ENCODE measurements at regions not wholly inside any gene's neighbourhood (a gene's known extent, or its start where the extent isn't known, plus 50 kb on each side); places are given as distances from the start of the nearest gene placed in this dataset.

DNA sequence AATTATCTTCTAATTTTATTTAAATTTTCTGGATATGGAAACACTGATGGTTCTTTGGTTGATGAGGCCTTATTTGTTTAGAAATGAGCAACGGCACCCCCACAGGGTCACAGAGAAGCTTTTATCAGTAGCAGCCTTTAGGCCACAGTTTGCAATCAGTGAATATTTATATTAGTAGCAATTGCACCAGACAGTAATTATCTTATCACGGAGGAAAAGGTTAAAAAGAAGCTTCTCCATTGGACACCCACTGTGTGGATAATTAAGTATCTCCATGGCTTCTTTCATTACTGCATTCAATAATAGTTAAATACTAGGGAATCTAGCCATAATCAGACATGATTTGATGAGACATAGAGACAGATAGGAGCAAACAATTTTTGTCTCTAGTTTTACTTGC, 2099.2 kb upstream of the PCDH20 start:
- no peaks in the 10 kb centered on the region for H3K27me3 ChIP-seq (ENCODE audit: control insufficient read depth, insufficient read depth)
- ATAC-seq (no peak), DNase-seq (no peak)
- 44% methylated on average over 2 of the region's 2 CpGs for WGBS
- no peaks in the 10 kb centered on the region for H3K9me3 ChIP-seq (ENCODE audit: control insufficient read depth, low read length)
- H3K27ac ChIP-seq (ENCODE audit: low read length): no peak overlapping the region
- intact Hi-C loops (cut with DNase I): no loop called here
- no peaks in the 10 kb centered on the region for H3K4me1 ChIP-seq (ENCODE audit: control insufficient read depth, insufficient read depth, low read length)
- no peak overlapping the region for H3K4me3 ChIP-seq (ENCODE audit: low read length)

DNA sequence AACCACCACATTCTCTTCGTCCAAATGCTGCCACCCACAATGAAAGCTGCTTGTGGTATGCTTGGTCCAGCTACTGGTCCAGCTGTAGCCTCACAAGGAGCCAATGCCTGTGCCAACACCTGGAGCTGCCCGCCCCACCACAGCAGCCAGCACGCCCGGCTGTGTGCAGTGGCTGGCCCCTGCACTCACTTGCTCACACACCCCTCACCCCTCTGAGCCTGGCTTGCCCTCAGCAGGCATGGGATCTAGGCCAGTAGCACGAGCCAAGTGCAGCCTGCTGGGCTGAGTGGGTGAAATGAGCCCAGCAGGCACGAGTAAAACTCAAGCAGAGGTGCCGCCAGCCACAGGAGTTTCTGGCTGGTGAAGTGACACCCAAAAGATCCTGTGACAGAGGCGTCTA, 2096.4 kb upstream of the PCDH20 start:
- Histone ChIP-seq H3K4me1 (ENCODE audit: control insufficient read depth, insufficient read depth, low read length) (no peaks in the 10 kb centered on the region), H3K9me3 (ENCODE audit: control insufficient read depth, low read length) (no peaks in the 10 kb centered on the region), H3K27ac (ENCODE audit: low read length) (no peak overlapping the region), H3K4me3 (ENCODE audit: low read length) (no peak overlapping the region), H3K27me3 (ENCODE audit: control insufficient read depth, insufficient read depth) (no peaks in the 10 kb centered on the region)
- 79% methylated on average over 8 of the region's 8 CpGs for WGBS
- DNase-seq: no peak
- no peak for ATAC-seq
- intact Hi-C loops (cut with DNase I): no loop called here

DNA sequence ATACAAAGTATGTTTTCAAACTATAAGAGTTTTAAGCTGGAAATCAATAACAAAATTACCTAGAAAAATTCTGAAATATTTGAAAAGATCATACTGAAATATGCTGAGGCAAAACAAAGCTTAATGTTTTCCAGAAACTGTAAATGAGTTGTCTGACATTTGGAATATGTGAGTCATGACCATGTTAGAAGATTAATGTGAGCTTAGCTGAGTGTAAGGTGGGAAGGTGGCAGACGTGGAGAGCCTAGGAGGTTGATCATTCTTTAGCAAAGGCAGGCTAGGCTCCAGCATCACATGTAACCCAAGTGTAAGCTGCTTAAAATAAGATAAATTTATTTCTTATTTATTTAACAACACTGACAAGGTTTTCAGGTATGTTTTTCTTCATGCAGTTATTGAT, 2086.1 kb upstream of the PCDH20 start:
- H3K27me3 ChIP-seq (ENCODE audit: control insufficient read depth, insufficient read depth): no peaks in the 10 kb centered on the region
- WGBS: 19% methylated on average over 1 of the region's 1 CpG
- no peak overlapping the region for H3K4me3 ChIP-seq (ENCODE audit: low read length)
- intact Hi-C loops (cut with DNase I): no loop called here
- H3K27ac ChIP-seq (ENCODE audit: low read length): no peak overlapping the region
- no peaks in the 10 kb centered on the region for H3K4me1 ChIP-seq (ENCODE audit: control insufficient read depth, insufficient read depth, low read length)
- no peaks in the 10 kb centered on the region for H3K9me3 ChIP-seq (ENCODE audit: control insufficient read depth, low read length)
- no peak for ATAC-seq
- DNase-seq: no peak

DNA sequence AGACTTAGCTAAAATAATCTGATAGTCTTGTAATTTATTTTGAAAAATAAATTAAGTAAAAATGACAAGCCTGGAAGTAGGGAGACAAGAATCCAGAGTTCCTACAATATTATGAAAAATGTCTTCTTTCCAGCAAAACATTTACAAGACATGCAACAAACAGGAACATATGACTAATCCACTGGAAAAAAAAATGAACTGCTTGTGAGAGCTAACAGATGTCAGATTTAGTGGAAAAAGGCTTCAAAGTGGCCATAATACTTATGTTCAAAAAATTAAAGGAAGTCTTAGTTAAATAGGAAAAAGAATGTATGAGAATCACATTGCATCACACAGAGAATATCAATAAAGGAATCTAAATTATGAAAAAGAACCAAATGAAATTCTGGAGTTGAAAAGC, 2082.0 kb upstream of the PCDH20 start:
- Histone ChIP-seq H3K9me3 (ENCODE audit: control insufficient read depth, low read length) (no peaks in the 10 kb centered on the region), H3K4me3 (ENCODE audit: low read length) (no peak overlapping the region), H3K27ac (ENCODE audit: low read length) (no peak overlapping the region), H3K4me1 (ENCODE audit: control insufficient read depth, insufficient read depth, low read length) (no peaks in the 10 kb centered on the region), H3K27me3 (ENCODE audit: control insufficient read depth, insufficient read depth) (no peaks in the 10 kb centered on the region)
- no peak for ATAC-seq
- no peak for DNase-seq
- intact Hi-C loops (cut with DNase I): no loop called here

DNA sequence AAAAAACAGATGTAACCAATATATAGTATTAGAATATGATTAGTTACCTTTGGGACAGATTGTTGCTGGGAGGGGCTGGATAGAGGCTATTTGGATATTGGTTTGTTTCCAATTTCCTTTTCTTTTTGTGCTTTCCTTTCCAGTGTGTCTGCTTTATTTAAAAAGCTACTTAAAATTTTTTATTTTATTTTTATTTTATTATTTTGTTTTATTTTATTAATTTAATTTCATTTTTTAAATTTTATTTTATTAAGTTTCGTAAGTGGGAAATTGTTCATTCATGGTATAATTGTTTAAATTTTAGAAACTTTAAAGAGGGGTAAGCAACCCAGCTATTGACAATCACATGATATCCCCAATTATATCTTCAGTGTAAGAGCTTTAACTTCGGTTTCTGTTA, 2077.0 kb upstream of the PCDH20 start:
- no peak for DNase-seq
- 75% methylated on average over 2 of the region's 2 CpGs for WGBS

DNA sequence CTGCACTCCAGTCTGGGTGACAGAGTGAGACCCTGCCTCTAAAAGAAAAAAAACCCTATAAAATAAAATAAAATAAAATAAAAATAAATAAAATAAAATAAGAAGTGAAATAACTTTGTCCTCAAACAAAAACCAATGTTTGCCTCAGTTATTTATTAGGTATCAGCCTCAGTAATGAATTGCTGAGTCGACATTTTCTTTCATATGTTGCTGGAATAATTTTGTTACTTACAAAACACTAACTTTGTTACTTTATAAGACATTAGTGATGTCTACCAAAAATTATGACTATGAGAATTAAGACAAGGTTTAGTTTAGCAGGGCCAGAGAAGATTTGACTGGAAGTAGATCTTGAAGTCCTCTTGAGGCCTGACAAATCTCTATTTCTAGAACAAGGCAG, 2074.5 kb upstream of the PCDH20 start:
- no peak for ATAC-seq
- no peak overlapping the region for H3K4me3 ChIP-seq (ENCODE audit: low read length)
- H3K27me3 ChIP-seq (ENCODE audit: control insufficient read depth, insufficient read depth): no peaks in the 10 kb centered on the region
- H3K9me3 ChIP-seq (ENCODE audit: control insufficient read depth, low read length): no peaks in the 10 kb centered on the region
- intact Hi-C loops (cut with DNase I): no loop called here
- no peaks in the 10 kb centered on the region for H3K4me1 ChIP-seq (ENCODE audit: control insufficient read depth, insufficient read depth, low read length)
- no peak for DNase-seq
- WGBS: 85% methylated on average over 1 of the region's 1 CpG
- no peak overlapping the region for H3K27ac ChIP-seq (ENCODE audit: low read length)

More for the DNA sequence above, 2077.0 kb upstream of the PCDH20 start:
- no peaks in the 10 kb centered on the region for H3K4me1 ChIP-seq (ENCODE audit: control insufficient read depth, insufficient read depth, low read length)
- intact Hi-C loops (cut with DNase I): no loop called here
- no peaks in the 10 kb centered on the region for H3K27me3 ChIP-seq (ENCODE audit: control insufficient read depth, insufficient read depth)
- no peak overlapping the region for H3K4me3 ChIP-seq (ENCODE audit: low read length)
- H3K27ac ChIP-seq (ENCODE audit: low read length): no peak overlapping the region
- no peaks in the 10 kb centered on the region for H3K9me3 ChIP-seq (ENCODE audit: control insufficient read depth, low read length)
- no peak for ATAC-seq

DNA sequence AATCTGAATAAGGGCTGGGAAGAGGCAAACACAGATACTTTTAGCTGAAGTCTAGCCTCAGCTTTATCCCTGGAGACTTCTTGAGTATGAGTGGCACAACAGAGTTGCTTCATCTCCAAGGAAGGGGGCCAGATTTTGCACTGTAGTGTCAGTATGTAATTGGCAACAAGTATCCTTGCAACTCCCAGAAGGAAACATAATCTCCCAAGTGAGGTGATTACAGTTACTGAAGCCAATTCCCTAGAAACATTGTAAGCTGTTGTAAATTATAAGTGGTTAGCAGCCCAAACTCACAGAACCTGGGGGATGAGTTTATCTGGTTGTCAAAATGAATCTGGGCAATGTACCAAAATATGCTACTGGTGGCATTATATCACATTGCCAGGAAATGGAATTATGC, 2065.7 kb upstream of the PCDH20 start:
- Histone ChIP-seq H3K4me3 (ENCODE audit: low read length) (no peak overlapping the region), H3K27ac (ENCODE audit: low read length) (no peak overlapping the region), H3K27me3 (ENCODE audit: control insufficient read depth, insufficient read depth) (no peaks in the 10 kb centered on the region), H3K9me3 (ENCODE audit: control insufficient read depth, low read length) (no peaks in the 10 kb centered on the region), H3K4me1 (ENCODE audit: control insufficient read depth, insufficient read depth, low read length) (no peaks in the 10 kb centered on the region)
- intact Hi-C loops (cut with DNase I): no loop called here
- ATAC-seq (no peak), DNase-seq (no peak)

DNA sequence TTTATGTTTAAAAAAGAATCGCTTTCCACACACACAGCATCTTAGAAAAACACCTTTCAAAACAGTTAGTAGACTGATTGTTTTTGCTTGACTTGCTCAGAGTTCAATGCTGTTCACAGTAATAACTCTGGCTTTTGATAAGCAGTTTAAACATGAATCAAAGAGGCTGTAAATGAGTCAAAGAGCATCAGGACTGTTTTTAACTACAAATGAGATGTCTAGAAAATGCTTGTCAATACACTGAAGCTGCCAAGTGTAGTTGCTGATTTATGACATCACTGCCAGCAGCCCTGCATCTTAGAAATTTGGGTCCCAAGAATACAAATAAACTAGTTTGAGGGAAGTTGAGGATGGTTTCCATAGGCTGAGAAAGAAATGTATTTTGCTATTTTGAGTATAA, 2057.1 kb upstream of the PCDH20 start:
- ATAC-seq: no peak
- WGBS: 41% methylated on average over 1 of the region's 1 CpG
- Histone ChIP-seq H3K4me3 (ENCODE audit: low read length) (no peak overlapping the region), H3K27me3 (ENCODE audit: control insufficient read depth, insufficient read depth) (no peaks in the 10 kb centered on the region), H3K9me3 (ENCODE audit: control insufficient read depth, low read length) (no peaks in the 10 kb centered on the region), H3K4me1 (ENCODE audit: control insufficient read depth, insufficient read depth, low read length) (no peaks in the 10 kb centered on the region), H3K27ac (ENCODE audit: low read length) (no peak overlapping the region)
- DNase-seq: no peak
- intact Hi-C loops (cut with DNase I): no loop called here

DNA sequence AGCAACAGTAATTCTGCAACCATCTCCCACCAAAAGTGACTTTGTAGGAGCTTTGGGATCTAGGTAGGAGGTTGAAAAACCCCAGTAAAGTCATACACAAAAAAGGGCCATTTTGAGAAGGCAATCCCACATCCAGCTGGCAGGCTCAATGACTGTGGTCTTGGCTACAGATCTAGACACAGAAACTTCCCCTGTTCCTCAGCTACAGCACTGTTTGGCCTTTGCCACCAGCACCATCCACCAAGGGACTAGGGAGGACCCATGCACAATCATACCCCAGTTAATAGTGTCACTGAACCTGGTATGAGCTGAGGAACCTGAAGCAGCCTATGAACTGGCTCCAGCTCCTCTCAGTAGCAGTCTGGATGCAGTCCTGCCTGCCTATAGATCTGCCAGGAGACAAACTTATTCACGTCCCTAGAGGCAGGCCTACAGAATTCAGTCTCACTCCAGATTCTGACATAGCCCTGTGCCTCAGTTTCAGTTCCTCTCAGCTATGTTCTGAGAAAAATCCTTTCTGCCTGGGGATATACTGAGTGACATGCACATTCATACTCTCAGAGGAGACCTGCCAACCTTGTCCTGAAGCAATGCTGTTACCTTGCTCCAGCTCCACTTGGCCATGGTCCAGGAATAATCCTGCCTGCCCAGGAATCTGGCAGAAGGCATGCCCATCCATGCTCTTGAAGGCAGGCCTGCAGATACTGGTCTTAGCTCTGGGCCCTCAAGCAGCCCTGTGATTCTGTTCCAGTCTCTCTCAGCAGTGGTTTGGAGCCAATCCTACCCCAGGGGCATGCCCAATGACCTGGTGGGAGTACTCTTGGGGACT, 2048.3 kb upstream of the PCDH20 start:
- WGBS: 62% methylated on average over 1 of the region's 1 CpG
- ATAC-seq: no peak
- no peak overlapping the region for H3K4me3 ChIP-seq (ENCODE audit: low read length)

DNA sequence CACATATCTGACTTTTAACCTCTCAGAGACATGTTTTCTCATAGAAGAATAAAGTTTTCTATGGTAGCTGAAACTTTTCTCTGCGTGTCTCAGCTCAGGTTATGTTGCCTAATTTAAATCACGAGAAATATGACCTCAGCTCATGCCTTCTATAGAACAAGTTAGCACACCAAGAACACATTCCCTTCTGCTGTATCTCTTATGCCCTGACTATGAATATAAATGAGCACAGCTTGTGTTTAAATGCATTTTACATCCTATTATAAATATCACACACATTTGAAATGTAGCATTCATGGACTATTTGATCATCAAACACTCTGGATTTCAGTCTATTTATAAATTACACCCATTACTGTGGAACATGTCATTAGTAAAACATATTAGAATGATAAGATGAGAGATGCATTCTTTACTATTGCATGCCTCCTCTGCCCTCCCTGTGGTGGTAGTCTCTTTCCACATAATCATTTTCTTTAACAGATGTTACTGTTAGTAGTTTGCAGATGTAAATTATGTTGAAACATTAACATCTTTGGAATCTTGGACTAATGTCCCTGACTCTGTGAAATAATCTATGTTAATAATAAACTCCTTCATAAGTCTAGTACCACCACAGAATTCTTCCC, 2044.9 kb upstream of the PCDH20 start:
- ATAC-seq: no peak
- H3K27ac ChIP-seq (ENCODE audit: low read length): no peak overlapping the region
- WGBS: 51% methylated on average over 2 of the region's 2 CpGs
- no peak for DNase-seq
- H3K9me3 ChIP-seq (ENCODE audit: control insufficient read depth, low read length): no peaks in the 10 kb centered on the region
- intact Hi-C loops (cut with DNase I): no loop called here
- no peak overlapping the region for H3K4me3 ChIP-seq (ENCODE audit: low read length)
- H3K4me1 ChIP-seq (ENCODE audit: control insufficient read depth, insufficient read depth, low read length): no peaks in the 10 kb centered on the region
- H3K27me3 ChIP-seq (ENCODE audit: control insufficient read depth, insufficient read depth): no peaks in the 10 kb centered on the region

More for the DNA sequence above, 2048.3 kb upstream of the PCDH20 start:
- Histone ChIP-seq H3K27ac (ENCODE audit: low read length) (no peak overlapping the region), H3K9me3 (ENCODE audit: control insufficient read depth, low read length) (no peaks in the 10 kb centered on the region), H3K27me3 (ENCODE audit: control insufficient read depth, insufficient read depth) (no peaks in the 10 kb centered on the region), H3K4me1 (ENCODE audit: control insufficient read depth, insufficient read depth, low read length) (no peaks in the 10 kb centered on the region)
- intact Hi-C loops (cut with DNase I): no loop called here
- peak in 1 of 3 donors; percentile 11 for DNase-seq

DNA sequence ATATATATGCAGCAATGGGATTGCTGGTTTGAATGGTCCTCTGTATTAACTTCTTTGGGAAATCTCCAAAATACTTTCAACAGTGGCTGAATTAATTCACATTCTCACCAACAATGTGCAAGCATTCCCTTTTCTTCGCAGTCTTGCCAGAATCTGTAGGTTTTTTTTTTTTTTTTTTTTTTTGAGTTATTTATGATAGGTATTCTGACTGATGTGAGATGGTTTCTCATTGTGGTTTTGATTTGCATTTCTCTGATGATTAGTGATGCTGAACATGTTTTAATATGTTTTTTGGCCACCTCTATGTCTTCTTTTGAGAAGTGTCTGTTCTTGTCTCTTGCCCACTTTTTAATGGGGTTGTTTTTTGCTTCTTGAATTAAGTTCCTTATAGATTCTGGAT, 2041.5 kb upstream of the PCDH20 start:
- 95% methylated on average over 1 of the region's 1 CpG for whole genome bisulfite sequencing
- Histone ChIP-seq H3K9me3 (ENCODE audit: control insufficient read depth, low read length) (no peaks in the 10 kb centered on the region), H3K4me3 (ENCODE audit: low read length) (no peak overlapping the region), H3K27ac (ENCODE audit: low read length) (no peak overlapping the region), H3K4me1 (ENCODE audit: control insufficient read depth, insufficient read depth, low read length) (no peaks in the 10 kb centered on the region), H3K27me3 (ENCODE audit: control insufficient read depth, insufficient read depth) (no peaks in the 10 kb centered on the region)
- intact Hi-C loops (cut with DNase I): no loop called here
- ATAC-seq (no peak), DNase-seq (no peak)
